HepG2 (cell line): ENCODE measurements at regions not wholly inside any gene's neighbourhood (a gene's known extent, or its start where the extent isn't known, plus 50 kb on each side); places are given as distances from the start of the nearest gene placed in this dataset.

ENCODE experiments used
- EED ChIP-seq: sonication (generic); formaldehyde crosslinking; IDR thresholded peaks from 2 replicates; pipeline ENCODE4 v1.5.0; 2020; ENCODE audit warnings: mild to moderate bottlenecking, missing genetic modification reagents
- ETV6 ChIP-seq: sonication (generic); formaldehyde crosslinking; conservative IDR thresholded peaks from 2 replicates; pipeline ENCODE4 v1.4.0; 2020; ENCODE audit warnings: missing genetic modification reagents
- RFX5 ChIP-seq: IDR thresholded peaks from 2 replicates; pipeline ENCODE4 v1.6.1; 2011; ENCODE audit warnings: low read depth, low read length, improper control_type of control experiment
- RXRA ChIP-seq: sonication (generic); formaldehyde crosslinking; IDR thresholded peaks from 2 replicates; pipeline ENCODE4 v1.5.1; 2020; ENCODE audit warnings: missing genetic modification reagents
- TMF1 ChIP-seq: sonication (generic); formaldehyde crosslinking; IDR thresholded peaks from 2 replicates; pipeline ENCODE4 v1.8.1; 2022; ENCODE audit warnings: low read depth, missing genetic modification reagents
- ZSCAN29 ChIP-seq: sonication (generic); formaldehyde crosslinking; conservative IDR thresholded peaks from 2 replicates; pipeline ENCODE4 v1.4.0; 2020; ENCODE audit warnings: mild to moderate bottlenecking, missing genetic modification reagents

- TF ChIP-seq RFX5 (no peak), EED (no peak), TMF1 (CRISPR knock-in tag) (no peak), RXRA (CRISPR knock-in tag) (no peak), ZSCAN29 (CRISPR knock-in tag) (no peak), ETV6 (CRISPR knock-in tag) (no peak)
These were observed 233.8 kb downstream of the LTN1 start for GRCh38 chr21:28758883-28759242.
